GM21717 (cell line): ENCODE measurements at regions not wholly inside any gene's neighbourhood (a gene's known extent, or its start where the extent isn't known, plus 50 kb on each side); places are given as distances from the start of the nearest gene placed in this dataset.

Experiments
- ATAC-seq: cut with Tn5 transposase; IDR thresholded peaks from one replicate; pipeline ENCODE4 v1.9.1; 2021; ENCODE audit warnings: mild to moderate bottlenecking, moderate library complexity; ENCODE audit not compliant: unreplicated experiment

DNA sequence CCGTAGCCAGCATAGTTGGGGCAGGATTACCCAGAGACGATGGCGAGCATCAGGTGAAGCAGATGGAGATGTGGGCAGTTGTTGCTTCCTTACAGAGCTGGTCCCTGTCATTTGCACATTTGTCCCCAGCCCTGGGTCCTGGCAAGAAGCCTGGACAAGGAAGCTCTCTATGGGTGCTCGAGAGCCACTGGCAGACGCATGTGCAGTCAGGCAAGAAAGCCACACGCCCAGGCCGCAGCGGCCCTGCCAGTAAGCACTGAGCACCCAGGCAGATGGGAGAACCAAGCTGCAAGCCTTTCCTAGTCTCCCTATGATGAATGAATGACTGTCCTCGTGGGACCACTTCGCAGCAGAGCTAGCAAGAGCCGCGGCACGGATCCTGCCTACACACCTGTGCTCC, 182.8 kb downstream of the FOXO1 start:
- ATAC-seq, result no peak

DNA sequence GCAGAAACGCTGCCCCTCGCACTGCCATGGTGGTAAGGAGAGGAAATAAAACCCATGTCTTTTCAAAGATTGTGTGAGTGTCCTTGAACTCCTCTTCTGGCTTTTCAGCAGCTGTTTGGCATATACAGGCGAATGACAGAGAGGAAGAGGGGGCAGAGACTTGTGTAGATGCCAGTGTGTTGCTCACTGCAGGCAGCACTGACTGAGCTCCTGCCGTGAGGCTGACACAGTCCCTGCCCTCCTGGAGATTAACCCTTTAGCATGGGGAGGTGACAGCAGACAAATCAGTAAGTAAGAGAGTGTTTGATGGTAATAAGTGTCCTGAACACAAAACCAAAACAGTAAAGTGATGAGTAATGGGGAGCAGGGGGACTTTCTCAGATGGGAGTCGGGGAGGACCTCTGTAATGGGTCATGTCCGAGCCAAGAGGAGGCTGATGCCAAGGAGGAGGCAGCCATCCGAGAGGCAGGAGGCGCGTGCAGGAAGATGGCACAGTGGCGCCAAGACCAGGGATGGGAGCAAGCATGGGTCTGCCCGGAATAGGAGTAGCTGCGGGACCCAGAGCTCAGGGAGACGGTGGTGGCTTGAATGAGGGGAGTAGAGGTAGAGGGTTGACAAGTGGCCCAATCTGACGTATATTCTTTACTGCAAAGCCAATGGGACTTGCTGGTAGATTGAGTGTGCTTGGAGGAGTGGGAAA, 182.2 kb downstream of the FOXO1 start:
- ATAC-seq, result no peak

DNA sequence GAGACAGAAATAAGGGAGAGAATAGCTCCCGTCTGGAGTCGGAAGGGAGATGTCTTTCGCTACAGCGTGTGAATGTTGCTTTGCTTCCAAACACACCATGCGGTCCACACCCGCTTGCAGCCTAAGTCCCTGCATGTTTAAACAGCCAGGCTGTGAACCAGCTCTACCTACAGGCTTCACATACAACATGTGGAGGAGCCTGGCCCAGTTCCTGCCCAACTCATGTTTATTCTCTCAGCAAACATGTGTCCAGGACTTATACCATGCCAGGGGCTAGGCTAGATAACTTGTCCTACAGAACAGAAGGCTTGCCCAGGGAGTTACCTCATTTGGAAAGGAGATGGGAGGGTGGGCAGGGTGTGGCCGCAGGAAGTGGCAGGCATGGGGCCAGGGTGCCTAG, 181.5 kb downstream of the FOXO1 start:
- ATAC-seq, result no peak

DNA sequence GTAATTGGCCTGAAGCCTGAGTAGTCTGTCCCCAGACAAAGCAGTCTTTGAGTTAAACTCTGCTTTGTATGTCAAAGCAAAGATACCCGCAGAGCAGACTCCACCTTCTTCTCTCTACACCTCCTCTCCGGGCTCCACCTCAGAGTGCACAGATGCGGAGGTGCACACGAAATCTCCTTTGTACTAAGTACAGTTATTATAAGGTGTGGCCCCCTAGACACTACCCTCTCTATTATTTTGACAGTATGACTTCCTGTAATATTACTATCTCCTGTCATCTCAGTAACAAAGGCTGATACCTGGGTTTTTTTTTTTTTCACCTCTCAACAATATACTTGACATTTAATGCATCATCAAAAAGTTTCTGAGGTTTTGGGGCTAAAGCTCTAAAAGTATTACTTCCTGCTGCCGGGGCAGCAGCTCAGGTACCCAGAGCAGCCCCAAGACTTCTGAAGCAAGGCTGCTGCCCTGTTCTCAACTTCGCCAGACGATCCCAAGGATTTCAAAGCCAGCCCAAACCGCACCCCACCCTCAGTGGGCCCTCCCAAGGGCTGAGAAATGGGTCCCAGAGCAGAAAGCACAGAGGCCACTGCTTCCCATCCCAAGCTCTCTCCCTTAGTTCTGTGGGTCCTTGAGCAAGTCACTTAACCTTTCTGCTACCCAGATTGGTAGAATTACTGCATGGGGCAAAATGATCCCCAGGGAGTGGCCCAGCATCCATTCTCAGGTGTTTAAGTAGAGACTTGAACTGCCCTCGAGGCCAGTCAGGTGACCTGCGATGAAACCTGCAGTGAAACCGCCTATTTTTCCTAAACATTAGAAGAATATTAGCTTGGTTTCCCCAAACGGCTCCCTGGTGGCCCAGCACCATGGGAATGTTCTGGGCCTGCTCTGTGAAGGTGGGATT, 180.6 kb downstream of the FOXO1 start:
- no peak for ATAC-seq

DNA sequence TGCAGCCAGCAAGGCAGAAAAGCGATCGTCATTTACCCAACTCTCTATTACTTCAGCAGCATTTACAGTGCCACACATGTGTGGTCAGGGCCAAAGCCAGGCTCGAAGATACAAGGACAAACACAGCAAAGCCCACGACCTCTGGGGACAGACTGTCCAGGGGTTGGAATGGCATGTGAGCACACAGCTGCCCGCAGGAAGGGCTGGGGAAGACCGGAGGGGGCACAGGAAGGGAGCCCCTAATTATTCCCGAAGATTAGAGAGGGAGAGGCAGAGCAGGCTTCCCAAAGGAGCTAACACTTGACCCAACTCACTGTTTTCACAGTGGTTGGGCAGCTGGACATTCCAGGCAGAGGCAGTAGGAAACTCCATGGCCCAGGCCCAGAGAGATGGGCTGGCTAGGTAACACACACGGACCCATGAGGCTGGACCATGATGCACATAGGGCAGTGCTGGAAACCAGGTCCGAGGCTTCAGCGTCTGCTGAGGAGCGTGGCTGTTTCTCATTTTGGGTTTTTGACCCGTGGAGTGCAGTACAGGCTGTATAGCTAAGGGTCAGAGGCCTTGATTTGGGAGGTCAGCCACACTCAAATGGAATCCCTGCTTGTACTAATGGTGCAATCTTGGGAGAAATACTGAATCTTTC, 179.8 kb downstream of the FOXO1 start:
- no peak for ATAC-seq

DNA sequence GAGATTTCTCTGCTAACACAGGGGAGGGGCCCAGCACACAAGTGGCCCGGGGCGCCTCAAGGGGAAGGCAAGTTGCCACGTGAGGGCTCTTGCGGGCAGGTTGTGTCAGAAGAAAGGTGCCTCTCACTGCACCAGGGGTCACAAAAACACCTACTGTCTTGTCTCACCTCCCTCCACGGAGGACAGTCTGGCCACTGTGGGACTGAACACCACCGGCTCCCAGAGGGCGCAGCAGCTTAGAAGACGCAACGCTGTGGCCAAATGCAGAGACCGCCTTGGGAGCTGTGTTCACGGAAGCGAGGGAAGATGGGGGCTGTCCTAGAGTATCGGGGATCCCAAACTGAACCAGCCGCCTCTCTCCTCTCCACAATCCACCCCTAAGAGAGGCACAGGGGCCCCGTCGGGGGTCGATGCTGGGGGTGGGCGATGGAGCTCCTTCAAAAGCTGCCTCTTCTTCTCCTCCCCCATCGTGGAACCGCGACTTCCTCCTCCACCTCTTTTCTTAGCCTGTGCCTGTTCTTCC, 177.5 kb downstream of the FOXO1 start:
- ATAC-seq, result no peak

DNA sequence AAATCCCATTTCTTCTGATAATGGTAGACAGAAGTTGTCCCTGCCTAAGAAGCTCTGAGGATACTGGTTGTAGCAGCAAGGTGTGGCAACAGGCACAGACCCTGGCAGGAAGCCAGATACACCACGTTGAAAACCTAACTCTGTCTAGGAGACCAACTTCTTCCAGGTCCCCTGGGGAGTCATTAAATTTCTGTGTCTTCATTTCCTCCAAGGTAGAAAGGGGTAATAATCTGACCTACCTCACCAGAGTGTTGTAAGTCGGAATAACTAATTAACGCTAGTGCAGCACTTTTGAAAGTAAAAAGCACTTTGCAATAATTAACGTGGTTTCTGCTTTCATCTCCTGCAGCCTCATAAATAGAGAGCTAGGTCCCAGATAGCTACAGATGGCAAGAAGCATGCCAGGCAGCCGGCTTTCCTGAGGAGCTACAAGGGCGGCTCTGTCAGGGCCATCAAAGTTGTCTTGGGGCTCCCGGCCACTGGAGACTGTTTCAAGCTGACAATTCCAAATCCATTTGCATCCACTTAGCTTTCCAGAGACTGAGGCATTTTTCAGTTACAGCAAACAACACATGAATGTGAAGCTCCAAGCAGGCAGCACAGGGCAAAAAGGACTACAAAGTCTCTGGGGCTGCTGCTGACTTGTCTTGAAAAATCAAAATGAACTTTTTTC, 176.2 kb downstream of the FOXO1 start:
- no peak for ATAC-seq

DNA sequence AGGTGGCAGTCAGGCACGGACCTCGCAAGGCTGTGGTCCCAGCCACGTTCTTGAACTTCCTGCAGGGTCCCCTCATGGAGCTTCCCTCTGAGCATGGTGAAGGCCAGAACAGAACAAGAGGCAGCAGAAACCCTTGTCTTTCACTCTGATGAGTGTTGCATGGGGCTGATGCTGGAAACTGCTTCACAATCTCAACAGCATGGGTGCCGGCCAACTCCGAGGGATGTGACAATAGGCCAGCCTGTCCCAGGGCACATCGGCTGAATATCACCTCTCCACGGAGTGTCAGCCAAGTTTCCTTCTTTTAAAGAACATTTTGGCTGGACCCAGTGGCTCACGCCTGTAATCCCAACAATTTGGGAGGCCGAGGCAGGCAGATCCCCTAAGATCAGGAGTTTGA, 173.9 kb downstream of the FOXO1 start:
- ATAC-seq, result no peak

DNA sequence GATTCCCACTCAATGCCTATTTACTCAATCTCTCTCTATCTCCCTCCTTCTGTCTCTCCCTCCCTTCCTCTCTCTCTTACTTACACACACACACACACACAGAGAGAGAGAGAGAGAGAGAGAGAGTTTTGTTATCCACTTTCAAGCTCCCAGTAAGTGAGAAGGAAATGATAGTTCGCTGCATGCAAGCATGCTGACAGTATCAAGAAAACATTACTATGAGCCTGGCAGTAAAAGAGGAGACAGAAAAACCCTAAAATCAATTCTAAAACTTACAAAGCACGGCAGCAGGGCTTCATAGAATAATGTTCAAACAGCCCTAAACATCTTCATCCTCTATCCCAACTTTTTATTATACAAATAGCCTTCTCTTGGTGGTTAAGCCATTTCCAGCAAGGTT, 171.9 kb downstream of the FOXO1 start:
- no peak for ATAC-seq

DNA sequence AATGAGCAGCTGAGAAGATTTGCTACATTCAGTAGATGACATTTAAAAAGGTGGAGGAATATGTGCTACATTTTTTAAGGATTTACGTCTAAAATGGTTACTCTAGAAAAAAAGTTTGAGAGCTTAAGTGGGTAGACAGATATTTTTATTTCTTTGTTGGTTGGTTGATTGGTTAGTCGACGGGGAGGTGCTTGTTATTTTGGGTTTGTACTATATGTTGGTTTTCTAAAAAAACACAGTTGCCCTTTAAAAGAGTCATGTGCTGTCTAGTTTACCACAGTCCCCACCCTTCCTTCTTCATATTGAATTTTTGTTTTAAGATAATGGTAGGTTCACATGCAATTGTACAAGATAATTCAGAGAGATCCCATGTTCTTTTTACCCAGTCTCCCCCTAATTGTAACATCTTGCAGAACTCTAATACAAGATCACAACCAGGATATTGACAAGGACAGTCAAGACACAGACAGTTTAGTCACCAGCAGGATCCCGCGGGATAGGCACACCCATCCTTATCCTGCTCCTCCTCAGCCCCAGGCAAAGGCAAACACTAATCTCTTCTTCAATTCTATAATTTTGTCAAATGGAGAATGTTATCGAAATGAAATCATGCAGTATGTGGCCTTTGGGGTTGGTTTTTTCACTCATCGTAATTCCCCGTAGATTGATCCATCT, 171.4 kb downstream of the FOXO1 start:
- ATAC-seq, result no peak

DNA sequence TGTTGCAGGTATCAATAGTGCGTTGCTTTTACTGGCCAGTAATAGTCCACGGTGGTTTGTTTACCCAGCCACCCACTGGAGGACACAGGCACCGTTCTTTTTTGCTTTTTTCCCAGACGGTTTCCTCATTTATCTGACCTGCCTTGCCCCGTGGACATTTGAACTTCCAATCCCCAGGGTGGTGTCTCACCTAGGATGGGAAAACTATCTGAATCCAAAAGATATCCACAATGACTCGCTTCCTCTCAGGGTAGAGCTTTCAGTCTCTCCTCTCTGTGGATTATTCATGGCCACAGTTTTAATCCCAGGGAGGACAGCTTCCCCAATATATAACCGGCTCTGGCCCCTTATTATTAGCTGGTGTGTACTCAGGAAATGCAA, 170.8 kb downstream of the FOXO1 start:
- ATAC-seq, result no peak

DNA sequence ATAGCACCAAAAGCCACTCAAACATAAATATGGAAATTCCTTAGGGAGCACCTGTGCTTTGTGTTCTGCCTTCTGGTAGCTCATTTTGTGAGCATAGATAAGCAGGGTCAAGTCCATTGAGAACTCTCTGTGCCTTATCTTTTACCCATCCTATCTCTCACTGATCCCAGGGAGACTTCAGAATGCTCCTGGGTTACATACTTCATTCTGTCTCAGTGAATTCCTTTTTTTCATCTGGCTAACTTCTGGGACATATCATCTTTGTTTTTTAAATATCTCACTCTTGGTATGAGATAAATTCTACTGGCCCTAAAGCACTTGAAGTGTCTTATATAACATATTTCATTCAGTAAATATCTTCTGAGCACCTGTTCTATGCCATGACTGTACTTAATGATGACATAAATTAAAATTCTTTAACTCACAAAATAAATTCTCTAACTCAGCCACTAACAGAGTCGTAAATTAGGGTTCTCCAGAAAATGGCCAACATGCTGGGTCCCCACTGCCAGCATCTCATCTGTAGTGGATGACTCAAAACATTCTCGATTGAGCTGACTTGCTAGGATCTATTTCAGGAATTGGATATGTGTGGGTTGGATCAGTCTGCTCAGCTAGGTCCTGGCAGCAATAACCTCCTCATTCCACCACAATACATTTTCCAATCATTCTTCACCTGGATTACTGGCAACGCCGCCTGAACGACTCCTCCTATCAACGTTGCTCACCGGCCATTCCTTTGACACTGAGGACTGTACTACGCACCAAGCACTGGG, 170.2 kb downstream of the FOXO1 start:
- ATAC-seq, result no peak

DNA sequence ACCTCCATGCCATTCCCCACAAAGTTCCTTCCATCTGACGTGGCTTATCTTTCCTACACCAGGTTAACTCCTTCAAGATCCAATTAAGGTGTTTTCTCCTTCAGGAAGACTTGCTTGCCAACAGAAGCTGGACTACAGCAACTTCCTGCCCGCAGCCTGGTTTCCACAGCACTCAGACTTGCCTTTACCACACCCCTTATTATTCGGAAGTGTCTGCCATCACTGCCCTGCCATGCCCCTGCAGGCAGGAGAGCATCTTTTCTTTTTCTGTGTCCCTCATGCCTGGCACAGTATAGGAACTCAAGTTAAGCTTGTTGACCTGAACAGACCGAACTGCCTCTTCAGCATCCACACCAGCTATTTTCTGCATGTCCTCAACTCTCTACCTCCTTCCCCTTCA, 168.0 kb downstream of the FOXO1 start:
- ATAC-seq, result no peak

DNA sequence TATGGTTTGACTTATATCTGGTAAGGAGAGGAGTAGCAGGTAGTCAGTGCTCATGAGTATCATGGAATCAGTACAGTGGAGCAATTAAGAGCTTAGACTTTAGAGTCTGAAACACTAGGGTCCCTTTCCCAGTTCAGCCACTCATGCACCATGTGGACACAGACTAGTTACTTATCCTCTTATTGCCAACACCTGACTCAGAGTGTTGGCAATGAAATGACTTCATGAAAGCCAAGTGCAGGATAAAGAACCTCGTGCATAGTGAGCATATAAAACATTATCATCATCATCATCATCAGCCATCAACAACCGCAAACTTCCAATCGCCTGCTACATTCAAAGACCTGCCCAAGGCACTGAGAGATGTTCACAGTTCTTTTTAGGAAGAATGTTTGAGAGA, 164.2 kb downstream of the FOXO1 start:
- ATAC-seq, result no peak

DNA sequence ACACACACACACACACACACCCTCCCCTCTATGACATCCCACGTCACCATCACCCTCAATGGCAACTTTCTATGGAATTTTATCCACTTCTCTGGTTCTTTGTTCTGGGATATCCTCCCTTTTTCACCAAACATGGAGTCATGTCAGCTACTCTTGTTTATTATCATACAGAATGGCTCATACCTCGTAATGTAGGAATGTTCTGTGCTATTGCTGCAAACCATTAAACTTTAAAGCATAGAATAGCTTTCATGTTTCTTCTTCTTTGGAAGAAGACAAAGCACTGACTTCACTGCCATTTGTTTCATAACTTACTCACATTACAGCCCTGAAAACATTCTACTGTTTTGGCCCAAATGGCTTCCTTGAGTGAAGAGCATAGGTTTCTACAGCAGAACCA, 163.4 kb downstream of the FOXO1 start:
- no peak for ATAC-seq

DNA sequence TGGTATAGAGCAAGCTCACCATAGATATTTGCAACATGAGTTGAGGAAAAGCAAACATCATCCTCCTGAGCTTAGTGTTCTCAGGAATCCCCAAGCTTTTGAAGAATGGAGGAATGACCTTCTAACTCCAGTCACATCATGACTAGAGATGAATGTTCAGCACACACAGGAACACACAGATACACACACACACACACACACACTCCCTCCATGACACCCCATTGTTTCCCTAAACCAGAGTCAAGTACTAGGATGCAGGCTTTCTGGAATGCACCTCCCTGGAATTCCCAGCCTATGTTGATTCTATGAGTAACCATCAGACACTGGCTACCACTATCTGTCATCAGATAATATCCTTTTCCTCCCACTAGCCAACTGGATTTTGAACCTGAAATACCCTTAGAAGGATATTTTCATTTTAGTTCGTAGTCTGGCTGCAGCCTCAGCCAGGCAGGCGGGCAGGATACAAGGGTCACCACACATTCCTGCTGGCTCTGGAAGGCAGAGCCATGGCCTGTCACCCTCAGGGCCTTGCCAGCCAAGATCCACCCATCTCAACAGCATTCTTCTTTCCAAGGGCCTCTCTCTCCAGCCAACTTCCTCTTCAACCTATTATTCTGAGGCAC, 162.4 kb downstream of the FOXO1 start:
- ATAC-seq, result no peak

DNA sequence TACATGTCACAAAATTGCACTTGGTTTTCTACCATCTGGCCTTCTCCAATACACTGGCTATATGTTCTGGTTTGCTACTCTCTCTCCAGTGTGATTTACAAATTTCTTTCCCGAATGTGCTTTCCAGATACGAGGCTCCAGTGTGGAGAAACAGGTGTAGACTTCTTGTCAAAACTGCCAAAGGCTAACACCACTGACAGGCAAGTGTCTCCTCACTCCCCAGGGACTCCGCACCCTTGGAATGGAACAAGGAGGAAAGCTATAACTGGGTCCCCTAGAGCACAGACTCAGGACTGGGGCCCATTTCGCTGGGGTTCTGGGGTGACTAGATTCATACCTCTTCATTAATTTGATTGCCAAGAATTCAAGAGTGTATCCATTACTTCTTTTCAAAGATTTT, 161.8 kb downstream of the FOXO1 start:
- ATAC-seq, result no peak

DNA sequence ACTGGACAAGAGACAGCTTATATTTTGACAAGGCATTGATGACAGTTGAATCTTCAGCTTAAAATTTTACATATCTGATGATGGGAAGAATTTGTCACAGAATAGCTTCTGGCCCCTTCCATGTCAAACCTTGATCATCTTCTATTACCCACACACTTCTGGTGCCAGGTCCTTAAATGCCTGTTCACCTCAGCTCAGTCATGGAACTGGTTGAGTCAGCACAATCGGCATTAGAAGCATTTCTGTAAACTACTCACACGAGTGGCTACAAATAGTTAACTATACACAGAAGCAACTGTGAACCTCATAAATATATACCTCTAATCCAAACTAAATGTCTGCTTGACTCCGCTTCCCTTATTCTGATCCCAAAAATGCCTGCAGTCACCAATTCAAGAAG, 161.2 kb downstream of the FOXO1 start:
- ATAC-seq, result no peak
